HEK293 (cell line): ENCODE measurements at regions not wholly inside any gene's neighbourhood (a gene's known extent, or its start where the extent isn't known, plus 50 kb on each side); places are given as distances from the start of the nearest gene placed in this dataset.

Experiments used
- CTCF ChIA-PET: fragments of 350-600 bp; formaldehyde crosslinking; extraction: SDS; loops from one replicate; lab custom pipeline; 2021; ENCODE audit warnings: antibody characterized with exemption; lab: Yijun Ruan, JAX
- POLR2A ChIA-PET: fragments of 300-600 bp; formaldehyde crosslinking; extraction: SDS; loops from one replicate; lab custom pipeline; 2020; ENCODE audit warnings: antibody characterized with exemption, inconsistent platforms; lab: Yijun Ruan, JAX
- H3K27ac ChIP-seq: fragments of 200-500 bp; sonication (Bioruptor generic); 2 replicates; pipeline ENCODE4 v1.5.1; 2014; ENCODE audit warnings: low read depth, low read length, control low read depth, inconsistent platforms; ENCODE audit errors: extremely low read depth
- H3K36me3 ChIP-seq, 2 experiments: fragments of 200-500 bp in 1 of 2; sonication (Bioruptor generic) in 1 of 2; 1 replicate in 1 of 2; 2 replicates in 1 of 2; pipeline ENCODE4 v1.5.1; 2014 to 2017; ENCODE audit warnings: inconsistent platforms in 2 of 2, low read length in 2 of 2; ENCODE audit not compliant: control insufficient read depth in 2 of 2, insufficient read depth in 1 of 2
- H3K4me1 ChIP-seq: fragments of 200-500 bp; sonication (Bioruptor generic); 2 replicates; pipeline ENCODE4 v1.5.1; 2014; ENCODE audit warnings: mild to moderate bottlenecking, low read length, inconsistent platforms; ENCODE audit not compliant: control insufficient read depth, insufficient read depth
- H3K4me3 ChIP-seq: 2 replicates; pipeline ENCODE4 v1.5.1; 2011; ENCODE audit warnings: low read depth, mild to moderate bottlenecking, control low read depth, low read length, moderate library complexity
- H3K9me3 ChIP-seq: fragments of 200-500 bp; sonication (Bioruptor generic); 2 replicates; pipeline ENCODE4 v1.5.1; 2014; ENCODE audit warnings: low read depth, low read length, inconsistent platforms; ENCODE audit not compliant: control insufficient read depth, insufficient read depth
- BCL6B ChIP-seq: fragments of 450-650 bp; formaldehyde crosslinking; IDR thresholded peaks from 2 replicates; pipeline ENCODE4 v1.5.1; 2017; ENCODE audit warnings: missing biosample characterization, missing genetic modification characterization
- HOXC10 ChIP-seq: sonication (generic); formaldehyde crosslinking; IDR thresholded peaks from 2 replicates; pipeline ENCODE4 v1.8.1; 2023; ENCODE audit warnings: mild to moderate bottlenecking, missing genetic modification reagents
- OSR2 ChIP-seq: fragments of 450-650 bp; formaldehyde crosslinking; IDR thresholded peaks from 2 replicates; pipeline ENCODE4 v1.5.1; 2016; ENCODE audit warnings: missing biosample characterization, missing genetic modification characterization
- SP3 ChIP-seq: fragments of 450-650 bp; formaldehyde crosslinking; IDR thresholded peaks from 2 replicates; pipeline ENCODE4 v1.5.1; 2016; ENCODE audit warnings: missing biosample characterization, missing genetic modification characterization
- WT1 ChIP-seq: fragments of 450-650 bp; formaldehyde crosslinking; IDR thresholded peaks from 2 replicates; pipeline ENCODE4 v1.5.1; 2016; ENCODE audit warnings: missing biosample characterization, missing genetic modification characterization
- ZBTB10 ChIP-seq: fragments of 450-650 bp; formaldehyde crosslinking; IDR thresholded peaks from 2 replicates; pipeline ENCODE4 v1.5.1; 2016; ENCODE audit warnings: missing biosample characterization, missing genetic modification characterization
- ZBTB17 ChIP-seq: fragments of 450-650 bp; formaldehyde crosslinking; IDR thresholded peaks from 2 replicates; pipeline ENCODE4 v1.5.1; 2016; ENCODE audit warnings: missing biosample characterization, missing genetic modification characterization
- ZBTB26 ChIP-seq: fragments of 450-650 bp; formaldehyde crosslinking; optimal IDR thresholded peaks from 2 replicates; pipeline ENCODE3; 2016; ENCODE audit warnings: missing biosample characterization, mild to moderate bottlenecking, missing genetic modification characterization
- ZBTB7A ChIP-seq: fragments of 450-650 bp; formaldehyde crosslinking; IDR thresholded peaks from 2 replicates; pipeline ENCODE4 v1.5.1; 2016; ENCODE audit warnings: low read depth, missing biosample characterization, missing genetic modification characterization
- ZFHX2 ChIP-seq: fragments of 450-650 bp; formaldehyde crosslinking; conservative IDR thresholded peaks from 2 replicates; pipeline ENCODE4 v1.5.1; 2016; ENCODE audit warnings: missing biosample characterization, missing genetic modification characterization
- ZNF138 ChIP-seq: fragments of 450-650 bp; formaldehyde crosslinking; IDR thresholded peaks from 2 replicates; pipeline ENCODE4 v1.5.1; 2016; ENCODE audit warnings: missing biosample characterization, missing genetic modification characterization, borderline replicate concordance
- ZNF174 ChIP-seq: fragments of 450-650 bp; formaldehyde crosslinking; IDR thresholded peaks from 2 replicates; pipeline ENCODE4 v1.5.0; 2017; ENCODE audit warnings: missing biosample characterization, mild to moderate bottlenecking, missing genetic modification characterization
- ZNF19 ChIP-seq: fragments of 450-650 bp; formaldehyde crosslinking; IDR thresholded peaks from 2 replicates; pipeline ENCODE4; 2016; ENCODE audit warnings: missing biosample characterization, missing genetic modification characterization, low read depth
- ZNF239 ChIP-seq: fragments of 450-650 bp; formaldehyde crosslinking; IDR thresholded peaks from 2 replicates; pipeline ENCODE4 v1.5.1; 2016; ENCODE audit warnings: missing biosample characterization, missing genetic modification characterization
- ZNF266 ChIP-seq: fragments of 450-650 bp; formaldehyde crosslinking; IDR thresholded peaks from 2 replicates; pipeline ENCODE4 v1.5.1; 2016; ENCODE audit warnings: missing biosample characterization, missing genetic modification characterization, low read depth
- ZNF302 ChIP-seq: fragments of 450-650 bp; formaldehyde crosslinking; IDR thresholded peaks from 2 replicates; pipeline ENCODE4 v1.5.1; 2016; ENCODE audit warnings: missing biosample characterization, missing genetic modification characterization, low read depth
- ZNF391 ChIP-seq: fragments of 450-650 bp; formaldehyde crosslinking; IDR thresholded peaks from 2 replicates; pipeline ENCODE4 v1.5.1; 2016; ENCODE audit warnings: low read depth, missing biosample characterization, missing genetic modification characterization, borderline replicate concordance
- ZNF654 ChIP-seq: fragments of 450-650 bp; formaldehyde crosslinking; IDR thresholded peaks from 2 replicates; pipeline ENCODE4 v1.5.1; 2016; ENCODE audit warnings: low read depth, missing biosample characterization, missing genetic modification characterization
- ZNF76 ChIP-seq: fragments of 450-650 bp; formaldehyde crosslinking; IDR thresholded peaks from 2 replicates; pipeline ENCODE4; 2016; ENCODE audit warnings: low read depth, missing biosample characterization, missing genetic modification characterization, borderline replicate concordance
- ZSCAN18 ChIP-seq: fragments of 450-650 bp; formaldehyde crosslinking; IDR thresholded peaks from 2 replicates; pipeline ENCODE4 v1.5.1; 2016; ENCODE audit warnings: missing biosample characterization, missing genetic modification characterization
- TF ChIP-seq, protein P1 (sequence below): sonication (generic); formaldehyde crosslinking; IDR thresholded peaks from 2 replicates; pipeline ENCODE4 v1.8.1; 2022; ENCODE audit warnings: mild to moderate bottlenecking, moderate library complexity, missing genetic modification reagents
- TF ChIP-seq, protein P2 (sequence below): fragments of 450-650 bp; formaldehyde crosslinking; IDR thresholded peaks from 2 replicates; pipeline ENCODE4 v1.5.1; 2016; ENCODE audit warnings: missing biosample characterization, missing genetic modification characterization, borderline replicate concordance
- TF ChIP-seq, protein P3 (sequence below): fragments of 450-650 bp; formaldehyde crosslinking; IDR thresholded peaks from 2 replicates; pipeline ENCODE4 v1.5.1; 2016; ENCODE audit warnings: missing biosample characterization, missing genetic modification characterization, low read depth
- TF ChIP-seq, protein P4 (sequence below): fragments of 450-650 bp; formaldehyde crosslinking; IDR thresholded peaks from 2 replicates; pipeline ENCODE4 v1.5.1; 2017; ENCODE audit warnings: missing biosample characterization, missing genetic modification characterization

GRCh38 chr1:82806133-82806532 is 1005.4 kb downstream of the ADGRL2 start (continued):
- TF ChIP-seq, protein P1, sequence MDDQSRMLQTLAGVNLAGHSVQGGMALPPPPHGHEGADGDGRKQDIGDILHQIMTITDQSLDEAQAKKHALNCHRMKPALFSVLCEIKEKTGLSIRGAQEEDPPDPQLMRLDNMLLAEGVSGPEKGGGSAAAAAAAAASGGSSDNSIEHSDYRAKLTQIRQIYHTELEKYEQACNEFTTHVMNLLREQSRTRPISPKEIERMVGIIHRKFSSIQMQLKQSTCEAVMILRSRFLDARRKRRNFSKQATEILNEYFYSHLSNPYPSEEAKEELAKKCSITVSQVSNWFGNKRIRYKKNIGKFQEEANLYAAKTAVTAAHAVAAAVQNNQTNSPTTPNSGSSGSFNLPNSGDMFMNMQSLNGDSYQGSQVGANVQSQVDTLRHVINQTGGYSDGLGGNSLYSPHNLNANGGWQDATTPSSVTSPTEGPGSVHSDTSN = no peak
- TF ChIP-seq ZNF302 (no peak), ZNF391 (tag by site-specific recombination) (no peak), HOXC10 (CRISPR knock-in tag) (no peak), ZNF19 (no peak), WT1 (no peak), ZNF654 (tag by site-specific recombination) (no peak), ZNF138 (tag by site-specific recombination) (no peak)

- Histone ChIP-seq H3K36me3 (no peaks in the 10 kb centered on the region), H3K27ac (no peak overlapping the region), H3K4me3 (no peak overlapping the region), H3K4me1 (no peaks in the 10 kb centered on the region), H3K9me3 (no peaks in the 10 kb centered on the region)
- TF ChIP-seq ZNF654 (tag by site-specific recombination) = no peak
- TF ChIP-seq ZBTB10 (tag by site-specific recombination) = no peak
- TF ChIP-seq, protein P2, sequence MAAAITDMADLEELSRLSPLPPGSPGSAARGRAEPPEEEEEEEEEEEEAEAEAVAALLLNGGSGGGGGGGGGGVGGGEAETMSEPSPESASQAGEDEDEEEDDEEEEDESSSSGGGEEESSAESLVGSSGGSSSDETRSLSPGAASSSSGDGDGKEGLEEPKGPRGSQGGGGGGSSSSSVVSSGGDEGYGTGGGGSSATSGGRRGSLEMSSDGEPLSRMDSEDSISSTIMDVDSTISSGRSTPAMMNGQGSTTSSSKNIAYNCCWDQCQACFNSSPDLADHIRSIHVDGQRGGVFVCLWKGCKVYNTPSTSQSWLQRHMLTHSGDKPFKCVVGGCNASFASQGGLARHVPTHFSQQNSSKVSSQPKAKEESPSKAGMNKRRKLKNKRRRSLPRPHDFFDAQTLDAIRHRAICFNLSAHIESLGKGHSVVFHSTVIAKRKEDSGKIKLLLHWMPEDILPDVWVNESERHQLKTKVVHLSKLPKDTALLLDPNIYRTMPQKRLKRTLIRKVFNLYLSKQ (tag by site-specific recombination) = no peak
- no peak for TF ChIP-seq ZBTB17
- TF ChIP-seq BCL6B (tag by site-specific recombination) = no peak
- TF ChIP-seq ZNF391 (tag by site-specific recombination) = no peak
- TF ChIP-seq ZNF174 (tag by site-specific recombination) = no peak
- TF ChIP-seq ZNF266 (tag by site-specific recombination) = no peak
- TF ChIP-seq ZBTB7A (tag by site-specific recombination) = no peak
- no peak for TF ChIP-seq ZSCAN18 (tag by site-specific recombination)
- TF ChIP-seq, protein P3, sequence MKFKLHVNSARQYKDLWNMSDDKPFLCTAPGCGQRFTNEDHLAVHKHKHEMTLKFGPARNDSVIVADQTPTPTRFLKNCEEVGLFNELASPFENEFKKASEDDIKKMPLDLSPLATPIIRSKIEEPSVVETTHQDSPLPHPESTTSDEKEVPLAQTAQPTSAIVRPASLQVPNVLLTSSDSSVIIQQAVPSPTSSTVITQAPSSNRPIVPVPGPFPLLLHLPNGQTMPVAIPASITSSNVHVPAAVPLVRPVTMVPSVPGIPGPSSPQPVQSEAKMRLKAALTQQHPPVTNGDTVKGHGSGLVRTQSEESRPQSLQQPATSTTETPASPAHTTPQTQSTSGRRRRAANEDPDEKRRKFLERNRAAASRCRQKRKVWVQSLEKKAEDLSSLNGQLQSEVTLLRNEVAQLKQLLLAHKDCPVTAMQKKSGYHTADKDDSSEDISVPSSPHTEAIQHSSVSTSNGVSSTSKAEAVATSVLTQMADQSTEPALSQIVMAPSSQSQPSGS (tag by site-specific recombination) = no peak
- TF ChIP-seq, protein P4, sequence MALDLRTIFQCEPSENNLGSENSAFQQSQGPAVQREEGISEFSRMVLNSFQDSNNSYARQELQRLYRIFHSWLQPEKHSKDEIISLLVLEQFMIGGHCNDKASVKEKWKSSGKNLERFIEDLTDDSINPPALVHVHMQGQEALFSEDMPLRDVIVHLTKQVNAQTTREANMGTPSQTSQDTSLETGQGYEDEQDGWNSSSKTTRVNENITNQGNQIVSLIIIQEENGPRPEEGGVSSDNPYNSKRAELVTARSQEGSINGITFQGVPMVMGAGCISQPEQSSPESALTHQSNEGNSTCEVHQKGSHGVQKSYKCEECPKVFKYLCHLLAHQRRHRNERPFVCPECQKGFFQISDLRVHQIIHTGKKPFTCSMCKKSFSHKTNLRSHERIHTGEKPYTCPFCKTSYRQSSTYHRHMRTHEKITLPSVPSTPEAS = no peak
- no peak for TF ChIP-seq ZNF239 (tag by site-specific recombination)
- TF ChIP-seq SP3 (tag by site-specific recombination) = no peak
- no peak for TF ChIP-seq OSR2
- no peak for TF ChIP-seq ZFHX2 (tag by site-specific recombination)
- no peak for TF ChIP-seq ZBTB26
- TF ChIP-seq ZNF76 (tag by site-specific recombination) = no peak
- ChIA-PET POLR2A (no interaction called here), CTCF (no interaction called here)
Measured at GRCh38 chr1:82801176-82801575, 1000.4 kb downstream of the ADGRL2 start.
